ENCODE measurements at regions not wholly inside any gene's neighbourhood (a gene's known extent, or its start where the extent isn't known, plus 50 kb on each side); places are given as distances from the start of the nearest gene placed in this dataset.
A peak's percentile ranks its signal among the peaks of the same experiment; 100 is the strongest.

- Mint-ChIP-seq H3K36me3 (ENCODE audit: insufficient read depth, unreplicated experiment) (no peaks in the 10 kb centered on the region), H3K27ac (ENCODE audit: unreplicated experiment) (no peak overlapping the region), H3K4me3 (ENCODE audit: unreplicated experiment) (no peak overlapping the region), H3K4me1 (ENCODE audit: low read depth, unreplicated experiment) (no peaks in the 10 kb centered on the region), H3K27me3 (ENCODE audit: insufficient read depth, unreplicated experiment) (peaks cover 3% of the 10 kb centered on the region), H3K9me3 (ENCODE audit: unreplicated experiment) (no peaks in the 10 kb centered on the region)
- Histone ChIP-seq H3K27me3 (replicated peaks; ENCODE audit: control insufficient read depth, insufficient read depth, low read length) (no peaks in the 10 kb centered on the region), H3K4me1 (no peaks in the 10 kb centered on the region), H3K9me3 (no peaks in the 10 kb centered on the region), H3K36me3 (ENCODE audit: control insufficient read depth, insufficient read depth, low read length) (no peaks in the 10 kb centered on the region), H3K4me3 (ENCODE audit: low read depth, low read length) (no peak overlapping the region)
- intact Hi-C loops (cut with micrococcal nuclease; ENCODE audit: unreplicated experiment): no loop called here
- CTCF ChIA-PET: no interaction called here
- TF ChIP-seq CTCF (IDR thresholded peaks at IDR 0.05; ENCODE audit: insufficient read depth in 1 of 2, low read depth in 1 of 2, low read length in 1 of 2, severe bottlenecking in 1 of 2, unreplicated experiment in 1 of 2): no peak
- DNase-seq: no peak
- POLR2A ChIA-PET: no interaction called here
- BruUV-seq (replicated peaks): no TSS peak
Measured at GRCh38 chr12:29082522-29082921, 66.6 kb upstream of the FAR2 start.

- no TSS peak for BruUV-seq (replicated peaks)
- Mint-ChIP-seq H3K4me1 (ENCODE audit: low read depth, unreplicated experiment) (no peaks in the 10 kb centered on the region), H3K9me3 (ENCODE audit: unreplicated experiment) (no peaks in the 10 kb centered on the region), H3K27me3 (ENCODE audit: insufficient read depth, unreplicated experiment) (peaks cover 2% of the 10 kb centered on the region), H3K4me3 (ENCODE audit: unreplicated experiment) (no peak overlapping the region), H3K36me3 (ENCODE audit: insufficient read depth, unreplicated experiment) (no peaks in the 10 kb centered on the region), H3K27ac (ENCODE audit: unreplicated experiment) (no peak overlapping the region)
- Histone ChIP-seq H3K36me3 (ENCODE audit: control insufficient read depth, insufficient read depth, low read length) (no peaks in the 10 kb centered on the region), H3K4me3 (ENCODE audit: low read depth, low read length) (no peak overlapping the region), H3K4me1 (no peaks in the 10 kb centered on the region), H3K9me3 (no peaks in the 10 kb centered on the region), H3K27me3 (replicated peaks; ENCODE audit: control insufficient read depth, insufficient read depth, low read length) (no peaks in the 10 kb centered on the region)
- POLR2A ChIA-PET: no interaction called here
- no peak for DNase-seq
- intact Hi-C loops (cut with micrococcal nuclease; ENCODE audit: unreplicated experiment): no loop called here
- TF ChIP-seq CTCF (IDR thresholded peaks at IDR 0.05; ENCODE audit: insufficient read depth in 1 of 2, low read depth in 1 of 2, low read length in 1 of 2, severe bottlenecking in 1 of 2, unreplicated experiment in 1 of 2): no peak
- CTCF ChIA-PET: interaction anchor here (2.3 kb wide), 1 partner anchor 231 kb away, joined by 11 read pairs; no protein-coding TSS in a partner anchor
Measured at GRCh38 chr12:29086325-29087271, 62.5 kb upstream of the FAR2 start.

- Histone ChIP-seq H3K27me3 (replicated peaks; ENCODE audit: control insufficient read depth, insufficient read depth, low read length) (no peaks in the 10 kb centered on the region), H3K4me1 (no peaks in the 10 kb centered on the region), H3K4me3 (ENCODE audit: low read depth, low read length) (no peak overlapping the region), H3K9me3 (peaks cover 10% of the 10 kb centered on the region; the same call in 1 of the 2 replicates), H3K36me3 (ENCODE audit: control insufficient read depth, insufficient read depth, low read length) (no peaks in the 10 kb centered on the region)
- Mint-ChIP-seq H3K4me3 (ENCODE audit: unreplicated experiment) (no peak overlapping the region), H3K27me3 (ENCODE audit: insufficient read depth, unreplicated experiment) (peaks cover 2% of the 10 kb centered on the region), H3K27ac (ENCODE audit: unreplicated experiment) (no peak overlapping the region), H3K4me1 (ENCODE audit: low read depth, unreplicated experiment) (no peaks in the 10 kb centered on the region), H3K36me3 (ENCODE audit: insufficient read depth, unreplicated experiment) (no peaks in the 10 kb centered on the region), H3K9me3 (ENCODE audit: unreplicated experiment) (no peaks in the 10 kb centered on the region)
- DNase-seq: no peak
- ChIA-PET POLR2A (no interaction called here), CTCF (interaction anchor here (1.0 to 2.3 kb wide), 2 partner anchors 15 to 229 kb away, joined by 3 to 11 read pairs; no protein-coding TSS in a partner anchor)
- no TSS peak for BruUV-seq (replicated peaks)
- peak; percentile 37 to 64 for TF ChIP-seq CTCF (IDR thresholded peaks at IDR 0.05; ENCODE audit: insufficient read depth in 1 of 2, low read depth in 1 of 2, low read length in 1 of 2, severe bottlenecking in 1 of 2, unreplicated experiment in 1 of 2)
- intact Hi-C loops (cut with micrococcal nuclease; ENCODE audit: unreplicated experiment): loop anchor here (1.0 to 2.0 kb wide), 2 partner anchors 148 to 230 kb away; no protein-coding TSS in a partner anchor
Measured at GRCh38 chr12:29088611-29089219, 60.4 kb upstream of the FAR2 start.
